ENCODE measurements at regions not wholly inside any gene's neighbourhood (a gene's known extent, or its start where the extent isn't known, plus 50 kb on each side); places are given as distances from the start of the nearest gene placed in this dataset.

DNA sequence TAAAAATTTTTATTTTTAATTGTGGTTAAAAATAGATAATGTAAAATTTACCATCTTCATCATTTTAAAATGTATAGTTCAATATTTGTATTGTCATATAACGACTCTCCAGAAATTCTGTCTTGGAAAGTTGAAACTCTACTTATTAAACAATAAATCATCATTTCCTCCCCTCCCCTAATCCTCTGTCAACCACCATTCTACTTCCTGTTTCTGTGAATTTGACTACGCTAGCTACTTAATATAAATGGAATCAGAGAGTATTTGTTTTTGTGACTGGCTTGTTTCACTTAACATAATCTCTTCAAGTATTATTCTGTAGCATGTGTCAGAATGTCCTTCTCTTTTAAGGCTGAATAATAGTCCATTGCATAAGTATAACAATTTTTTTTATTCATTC is 729.0 kb upstream of the AADAT start:
- CTCF ChIA-PET: no interaction called here
- H3K9me3 Mint-ChIP-seq: peaks cover 46% of the 10 kb centered on the region
- H3K4me1 Mint-ChIP-seq: no peaks in the 10 kb centered on the region
- ATAC-seq (no peak), DNase-seq (ENCODE audit: low spot score) (no peak)
- no peak overlapping the region for H3K4me3 Mint-ChIP-seq
- no peak overlapping the region for H3K27ac Mint-ChIP-seq
- TF ChIP-seq, protein P1, sequence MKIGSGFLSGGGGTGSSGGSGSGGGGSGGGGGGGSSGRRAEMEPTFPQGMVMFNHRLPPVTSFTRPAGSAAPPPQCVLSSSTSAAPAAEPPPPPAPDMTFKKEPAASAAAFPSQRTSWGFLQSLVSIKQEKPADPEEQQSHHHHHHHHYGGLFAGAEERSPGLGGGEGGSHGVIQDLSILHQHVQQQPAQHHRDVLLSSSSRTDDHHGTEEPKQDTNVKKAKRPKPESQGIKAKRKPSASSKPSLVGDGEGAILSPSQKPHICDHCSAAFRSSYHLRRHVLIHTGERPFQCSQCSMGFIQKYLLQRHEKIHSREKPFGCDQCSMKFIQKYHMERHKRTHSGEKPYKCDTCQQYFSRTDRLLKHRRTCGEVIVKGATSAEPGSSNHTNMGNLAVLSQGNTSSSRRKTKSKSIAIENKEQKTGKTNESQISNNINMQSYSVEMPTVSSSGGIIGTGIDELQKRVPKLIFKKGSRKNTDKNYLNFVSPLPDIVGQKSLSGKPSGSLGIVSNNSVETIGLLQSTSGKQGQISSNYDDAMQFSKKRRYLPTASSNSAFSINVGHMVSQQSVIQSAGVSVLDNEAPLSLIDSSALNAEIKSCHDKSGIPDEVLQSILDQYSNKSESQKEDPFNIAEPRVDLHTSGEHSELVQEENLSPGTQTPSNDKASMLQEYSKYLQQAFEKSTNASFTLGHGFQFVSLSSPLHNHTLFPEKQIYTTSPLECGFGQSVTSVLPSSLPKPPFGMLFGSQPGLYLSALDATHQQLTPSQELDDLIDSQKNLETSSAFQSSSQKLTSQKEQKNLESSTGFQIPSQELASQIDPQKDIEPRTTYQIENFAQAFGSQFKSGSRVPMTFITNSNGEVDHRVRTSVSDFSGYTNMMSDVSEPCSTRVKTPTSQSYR (CRISPR knock-in tag; IDR thresholded peaks at IDR 0.05): no peak
- no peak for TF ChIP-seq NFE2L1 (CRISPR knock-in tag; IDR thresholded peaks at IDR 0.05)
- no peak for TF ChIP-seq IRF1 (CRISPR knock-in tag; IDR thresholded peaks at IDR 0.05)
- no peak for TF ChIP-seq ZNF532 (CRISPR knock-in tag; IDR thresholded peaks at IDR 0.05; ENCODE audit: borderline replicate concordance)
- no peak for TF ChIP-seq ZNF219 (CRISPR knock-in tag; IDR thresholded peaks at IDR 0.05; ENCODE audit: borderline replicate concordance)
- TF ChIP-seq, protein P2, sequence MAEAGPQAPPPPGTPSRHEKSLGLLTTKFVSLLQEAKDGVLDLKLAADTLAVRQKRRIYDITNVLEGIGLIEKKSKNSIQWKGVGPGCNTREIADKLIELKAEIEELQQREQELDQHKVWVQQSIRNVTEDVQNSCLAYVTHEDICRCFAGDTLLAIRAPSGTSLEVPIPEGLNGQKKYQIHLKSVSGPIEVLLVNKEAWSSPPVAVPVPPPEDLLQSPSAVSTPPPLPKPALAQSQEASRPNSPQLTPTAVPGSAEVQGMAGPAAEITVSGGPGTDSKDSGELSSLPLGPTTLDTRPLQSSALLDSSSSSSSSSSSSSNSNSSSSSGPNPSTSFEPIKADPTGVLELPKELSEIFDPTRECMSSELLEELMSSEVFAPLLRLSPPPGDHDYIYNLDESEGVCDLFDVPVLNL (CRISPR knock-in tag; IDR thresholded peaks at IDR 0.05; ENCODE audit: borderline replicate concordance, low read depth): no peak
- TF ChIP-seq ZNF232 (CRISPR knock-in tag; IDR thresholded peaks at IDR 0.05): no peak
- no peak for TF ChIP-seq JUN (CRISPR knock-in tag; IDR thresholded peaks at IDR 0.05)
- TF ChIP-seq FOXJ3 (CRISPR knock-in tag; IDR thresholded peaks at IDR 0.05; ENCODE audit: borderline replicate concordance): no peak
- TF ChIP-seq TP53 (CRISPR knock-in tag; IDR thresholded peaks at IDR 0.05): no peak
- no peaks in the 10 kb centered on the region for H3K27me3 Mint-ChIP-seq (ENCODE audit: low read depth)
- POLR2A ChIA-PET: no interaction called here
- H3K36me3 Mint-ChIP-seq: peaks cover 26% of the 10 kb centered on the region

- peak; percentile 95 for ATAC-seq
These were observed 715.6 kb upstream of the AADAT start for GRCh38 chr4:170805352-170805751.

GRCh38 chr4:170804930-170805329 is 715.2 kb upstream of the AADAT start:
- ATAC-seq (peak; percentile 26; the same call in 1 of the 2 replicates), DNase-seq (ENCODE audit: low spot score) (no peak)
- Mint-ChIP-seq H3K36me3 (0 out of 2 replicates have a peak, but pooled peaks cover 3% of the 10 kb centered on the region), H3K4me3 (no peak overlapping the region), H3K9me3 (peaks cover 11% of the 10 kb centered on the region), H3K4me1 (no peaks in the 10 kb centered on the region), H3K27me3 (ENCODE audit: low read depth) (no peaks in the 10 kb centered on the region), H3K27ac (no peak overlapping the region)
- CTCF ChIA-PET: interaction anchor here (0.9 kb wide), 1 partner anchor 545 kb away, joined by 3 read pairs; no protein-coding TSS in a partner anchor
- no peak for TF ChIP-seq GTF2I (CRISPR knock-in tag; conservative IDR thresholded peaks at IDR 0.05)
- no peak for TF ChIP-seq ELF4 (CRISPR knock-in tag; IDR thresholded peaks at IDR 0.05; ENCODE audit: low read depth)
- TF ChIP-seq RELA (CRISPR knock-in tag; IDR thresholded peaks at IDR 0.05; ENCODE audit: borderline replicate concordance): no peak
- POLR2A ChIA-PET: no interaction called here

More at GRCh38 chr4:170805352-170805751, 715.6 kb upstream of the AADAT start:
- H3K9me3 Mint-ChIP-seq: peaks cover 12% of the 10 kb centered on the region
- no peak overlapping the region for H3K4me3 Mint-ChIP-seq
- POLR2A ChIA-PET: no interaction called here
- no peak for TF ChIP-seq RORB (CRISPR knock-in tag; IDR thresholded peaks at IDR 0.05)
- no peak for TF ChIP-seq JAZF1 (CRISPR knock-in tag; IDR thresholded peaks at IDR 0.05)
- no peak for TF ChIP-seq ATF3 (CRISPR knock-in tag; conservative IDR thresholded peaks at IDR 0.05)
- no peak for TF ChIP-seq ETV6 (CRISPR knock-in tag; IDR thresholded peaks at IDR 0.05)
- no peak for TF ChIP-seq TEAD4 (CRISPR knock-in tag; IDR thresholded peaks at IDR 0.05)
- no peak for TF ChIP-seq NFE2L1 (CRISPR knock-in tag; IDR thresholded peaks at IDR 0.05)
- 0 out of 2 replicates have a peak, but pooled peaks cover 3% of the 10 kb centered on the region for H3K36me3 Mint-ChIP-seq
- no peaks in the 10 kb centered on the region for H3K27me3 Mint-ChIP-seq (ENCODE audit: low read depth)
- CTCF ChIA-PET: interaction anchor here (0.9 kb wide), 1 partner anchor 545 kb away, joined by 3 read pairs; no protein-coding TSS in a partner anchor
- DNase-seq (ENCODE audit: low spot score): peak; percentile 25
- H3K4me1 Mint-ChIP-seq: no peaks in the 10 kb centered on the region
- H3K27ac Mint-ChIP-seq: no peak overlapping the region
